ENCODE measurements at regions not wholly inside any gene's neighbourhood (a gene's known extent, or its start where the extent isn't known, plus 50 kb on each side); places are given as distances from the start of the nearest gene placed in this dataset.

- H3K4me1 ChIP-seq, result no peaks in the 10 kb centered on the region
- intact Hi-C loops (cut with DNase I), result no loop called here
- no peak overlapping the region for H3K4me3 ChIP-seq
- H3K36me3 ChIP-seq, result no peaks in the 10 kb centered on the region
- ATAC-seq, result no peak
- WGBS (ENCODE audit: insufficient coverage, low coverage, low lambda C conversion rate, missing lambda C conversion rate), result 67% methylated on average over 4 of the region's 4 CpGs
- no peak for DNase-seq
- H3K27ac ChIP-seq, result no peak overlapping the region
- no peaks in the 10 kb centered on the region for H3K27me3 ChIP-seq
- no peaks in the 10 kb centered on the region for H3K9me3 ChIP-seq
- TF ChIP-seq CTCF (IDR thresholded peaks at IDR 0.05) (no peak), POLR2A (IDR thresholded peaks at IDR 0.05) (no peak)
These were observed 254.9 kb downstream of the ACTL7B start for GRCh38 chr9:108600896-108601295.

- intact Hi-C loops (cut with DNase I), result no loop called here
- Histone ChIP-seq H3K4me1 (no peaks in the 10 kb centered on the region), H3K4me3 (no peak overlapping the region), H3K9me3 (no peaks in the 10 kb centered on the region), H3K27me3 (no peaks in the 10 kb centered on the region), H3K36me3 (no peaks in the 10 kb centered on the region), H3K27ac (no peak overlapping the region)
- DNase-seq (no peak), ATAC-seq (no peak)
- TF ChIP-seq CTCF (IDR thresholded peaks at IDR 0.05) (no peak), POLR2A (IDR thresholded peaks at IDR 0.05) (no peak)
- WGBS (ENCODE audit: insufficient coverage, low coverage, low lambda C conversion rate, missing lambda C conversion rate), result 32% methylated on average over 1 of the region's 1 CpG
These were observed 256.2 kb downstream of the ACTL7B start for GRCh38 chr9:108599571-108599970.

GRCh38 chr9:108591121-108591520, 264.7 kb downstream of the ACTL7B start:
- Histone ChIP-seq H3K4me3 (no peak overlapping the region), H3K9me3 (no peaks in the 10 kb centered on the region), H3K4me1 (no peaks in the 10 kb centered on the region), H3K27me3 (no peaks in the 10 kb centered on the region), H3K27ac (no peak overlapping the region), H3K36me3 (no peaks in the 10 kb centered on the region)
- intact Hi-C loops (cut with DNase I), result no loop called here
- WGBS (ENCODE audit: insufficient coverage, low coverage, low lambda C conversion rate, missing lambda C conversion rate), result 80% methylated on average over 1 of the region's 1 CpG
- no peak for TF ChIP-seq CTCF (IDR thresholded peaks at IDR 0.05)
- no peak for TF ChIP-seq POLR2A (IDR thresholded peaks at IDR 0.05)
- ATAC-seq, result no peak
- DNase-seq, result no peak

- DNase-seq, result no peak
- intact Hi-C loops (cut with DNase I), result no loop called here
- no peak overlapping the region for H3K27ac ChIP-seq
- WGBS (ENCODE audit: insufficient coverage, low coverage, low lambda C conversion rate, missing lambda C conversion rate), result 51% methylated on average over 3 of the region's 3 CpGs
- no peaks in the 10 kb centered on the region for H3K9me3 ChIP-seq
- no peaks in the 10 kb centered on the region for H3K4me1 ChIP-seq
- TF ChIP-seq CTCF (IDR thresholded peaks at IDR 0.05) (no peak), POLR2A (IDR thresholded peaks at IDR 0.05) (no peak)
- no peaks in the 10 kb centered on the region for H3K36me3 ChIP-seq
- H3K27me3 ChIP-seq, result no peaks in the 10 kb centered on the region
- ATAC-seq, result no peak
- H3K4me3 ChIP-seq, result no peak overlapping the region
These were observed 267.5 kb downstream of the ACTL7B start for GRCh38 chr9:108588246-108588645.

- H3K9me3 ChIP-seq, result no peaks in the 10 kb centered on the region
- TF ChIP-seq POLR2A (IDR thresholded peaks at IDR 0.05) (no peak), CTCF (IDR thresholded peaks at IDR 0.05) (no peak)
- no peak overlapping the region for H3K4me3 ChIP-seq
- 40% methylated on average over 1 of the region's 1 CpG for WGBS (ENCODE audit: insufficient coverage, low coverage, low lambda C conversion rate, missing lambda C conversion rate)
- H3K27ac ChIP-seq, result no peak overlapping the region
- no peaks in the 10 kb centered on the region for H3K36me3 ChIP-seq
- no peaks in the 10 kb centered on the region for H3K27me3 ChIP-seq
- H3K4me1 ChIP-seq, result no peaks in the 10 kb centered on the region
- ATAC-seq (no peak), DNase-seq (no peak)
- intact Hi-C loops (cut with DNase I), result no loop called here
These were observed 269.2 kb downstream of the ACTL7B start for GRCh38 chr9:108586471-108587139.

Measured in right lobe of liver (tissue), 6 donors.